Thyroid gland (tissue), 4 donors: ENCODE measurements at regions not wholly inside any gene's neighbourhood (a gene's known extent, or its start where the extent isn't known, plus 50 kb on each side); places are given as distances from the start of the nearest gene placed in this dataset.
"Not testable (repeated sequence)": the region's sequence is repeated elsewhere in the genome, so short reads cannot be mapped to it uniquely, and the experiment has no call there.

Experiments
- CTCF ChIP-seq, 6 experiments: fragments of 200-600 bp in 3 of 6; fragments of 450-650 bp in 3 of 6; sonication (generic) in 3 of 6; IDR thresholded peaks; one replicate each; pipeline ENCODE4 v1.5.1; 2016 to 2019; ENCODE audit warnings: antibody characterized with exemption in 6 of 6, mild to moderate bottlenecking in 2 of 6, inconsistent platforms in 1 of 6, moderate library complexity in 1 of 6
- POLR2A ChIP-seq, 2 donors: fragments of 450-650 bp; IDR thresholded peaks; one replicate each; pipeline ENCODE4 v1.6.1; 2017; ENCODE audit warnings: antibody characterized with exemption in 2 of 2, mild to moderate bottlenecking in 2 of 2, moderate library complexity in 1 of 2

DNA sequence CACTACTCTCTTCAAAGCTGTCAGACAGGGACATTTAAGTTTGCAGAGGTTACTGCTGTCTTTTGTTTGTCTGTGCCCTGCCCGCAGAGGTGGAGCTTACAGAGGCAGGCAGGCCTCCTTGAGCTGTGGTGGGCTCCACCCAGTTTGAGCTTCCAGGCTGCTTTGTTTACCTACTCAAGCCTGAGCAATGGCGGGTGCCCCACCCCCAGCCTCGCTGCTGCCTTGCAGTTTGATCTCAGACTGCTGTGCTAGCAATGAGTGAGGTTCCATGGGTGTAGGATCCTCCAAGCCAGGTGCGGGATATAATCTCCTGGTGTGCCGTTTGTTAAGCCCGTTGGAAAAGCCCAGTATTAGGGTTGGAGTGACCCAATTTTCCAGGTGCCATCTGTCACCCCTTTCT is 581.2 kb downstream of the ANKRD50 start:
- TF ChIP-seq CTCF, POLR2A (IDR thresholded peaks at IDR 0.05): not testable (repeated sequence)
